Trophoblast cell (in vitro differentiated cells and primary cell): ENCODE measurements at regions not wholly inside any gene's neighbourhood (a gene's known extent, or its start where the extent isn't known, plus 50 kb on each side); places are given as distances from the start of the nearest gene placed in this dataset.

ENCODE experiments used
- DNase-seq, 2 donors: peaks; one replicate each; pipeline ENCODE4 v3.0.0-alpha.2; 2016
- H2AFZ ChIP-seq: 2 replicates; pipeline ENCODE4 v1.6.1; 2013; ENCODE audit warnings: low read length, moderate library complexity, mild to moderate bottlenecking; ENCODE audit not compliant: insufficient read depth, poor library complexity
- H2AK5ac ChIP-seq: 2 replicates; pipeline ENCODE4 v1.6.1; 2013; ENCODE audit warnings: mild to moderate bottlenecking, low read length
- H2BK120ac ChIP-seq: 2 replicates; pipeline ENCODE4 v1.6.1; 2013; ENCODE audit warnings: low read length, mild to moderate bottlenecking, moderate library complexity; ENCODE audit not compliant: insufficient read depth, poor library complexity
- H2BK12ac ChIP-seq: 2 replicates; pipeline ENCODE4 v1.6.1; 2013; ENCODE audit warnings: mild to moderate bottlenecking, low read length, moderate library complexity
- H2BK5ac ChIP-seq: 2 replicates; pipeline ENCODE4 v1.6.1; 2013; ENCODE audit warnings: low read length, low read depth, moderate library complexity, mild to moderate bottlenecking; ENCODE audit not compliant: poor library complexity
- H3K14ac ChIP-seq: 2 replicates; pipeline ENCODE4 v1.6.1; 2013; ENCODE audit warnings: mild to moderate bottlenecking, low read length
- H3K18ac ChIP-seq: 2 replicates; pipeline ENCODE4 v1.6.1; 2013; ENCODE audit warnings: mild to moderate bottlenecking, low read length
- H3K23ac ChIP-seq: 2 replicates; pipeline ENCODE4 v1.6.1; 2013; ENCODE audit warnings: low read length
- H3K27ac ChIP-seq: 2 replicates; pipeline ENCODE4 v1.5.1; 2013; ENCODE audit warnings: low read depth, mild to moderate bottlenecking, inconsistent platforms, low read length, moderate library complexity
- H3K27me3 ChIP-seq: 2 replicates; pipeline ENCODE4 v1.6.1; 2013; ENCODE audit warnings: inconsistent platforms, mild to moderate bottlenecking, low read length, moderate library complexity; ENCODE audit not compliant: insufficient read depth
- H3K36me3 ChIP-seq, 2 experiments: 1 replicate in 1 of 2; 2 replicates in 1 of 2; pipeline ENCODE4 v1.6.1; 2013; ENCODE audit warnings: low read length in 2 of 2, mild to moderate bottlenecking in 2 of 2, moderate library complexity in 1 of 2; ENCODE audit not compliant: insufficient read depth in 2 of 2, control insufficient read depth in 1 of 2
- H3K4ac ChIP-seq: 2 replicates; pipeline ENCODE4 v1.6.1; 2013; ENCODE audit warnings: low read depth, mild to moderate bottlenecking, low read length, moderate library complexity
- H3K4me1 ChIP-seq, 2 experiments: 1 replicate in 1 of 2; 2 replicates in 1 of 2; pipeline ENCODE4 v1.6.1; 2013; ENCODE audit warnings: low read length in 2 of 2, mild to moderate bottlenecking in 2 of 2, moderate library complexity in 1 of 2; ENCODE audit not compliant: insufficient read depth in 2 of 2, control insufficient read depth in 1 of 2
- H3K4me2 ChIP-seq: 2 replicates; pipeline ENCODE4 v1.6.1; 2013; ENCODE audit warnings: inconsistent platforms, mild to moderate bottlenecking, low read length, moderate library complexity
- H3K4me3 ChIP-seq: 2 replicates; pipeline ENCODE4 v1.5.1; 2013; ENCODE audit warnings: mild to moderate bottlenecking, low read depth, low read length, inconsistent platforms
- H3K79me1 ChIP-seq: one replicate; pipeline ENCODE4 v1.6.1; 2013; ENCODE audit warnings: low read length
- H3K79me2 ChIP-seq: 2 replicates; pipeline ENCODE4 v1.6.1; 2013; ENCODE audit warnings: low read length, mild to moderate bottlenecking; ENCODE audit not compliant: control insufficient read depth, insufficient read depth, poor library complexity
- H3K9ac ChIP-seq: 2 replicates; pipeline ENCODE4 v1.6.1; 2013; ENCODE audit warnings: mild to moderate bottlenecking, low read length
- H3K9me3 ChIP-seq: 2 replicates; pipeline ENCODE4 v1.6.1; 2013; ENCODE audit warnings: low read depth, mild to moderate bottlenecking, control low read depth, inconsistent platforms, low read length; ENCODE audit not compliant: insufficient read depth
- H4K12ac ChIP-seq: 2 replicates; pipeline ENCODE4 v1.6.1; 2013; ENCODE audit warnings: low read depth, mild to moderate bottlenecking, low read length, moderate library complexity
- H4K8ac ChIP-seq: 2 replicates; pipeline ENCODE4 v1.6.1; 2013; ENCODE audit warnings: low read depth, mild to moderate bottlenecking, low read length, moderate library complexity
- H4K91ac ChIP-seq: one replicate; pipeline ENCODE4 v1.6.1; 2013; ENCODE audit warnings: low read depth, mild to moderate bottlenecking, low read length, moderate library complexity
- WGBS: extraction: QIAGEN DNeasy Blood & Tissue Kit; methylation state at CpG from one replicate; pipeline ENCODE4 v1.1.7; 2013; ENCODE audit warnings: missing lambda C conversion rate; ENCODE audit not compliant: insufficient read length, insufficient coverage; ENCODE audit errors: extremely low coverage; 5-methylcytosine and 5-hydroxymethylcytosine counted together

- no peak overlapping the region for H3K14ac ChIP-seq
- no peak overlapping the region for H2BK120ac ChIP-seq
- H4K8ac ChIP-seq: no peak overlapping the region
- no peak overlapping the region for H3K4me3 ChIP-seq
- no peak overlapping the region for H2AK5ac ChIP-seq
- WGBS: no CpG with 5 or more reads among the region's 5 CpGs
- H3K79me1 ChIP-seq: no peaks in the 10 kb centered on the region
- H4K91ac ChIP-seq: no peak overlapping the region
- H3K9ac ChIP-seq: no peak overlapping the region
- no peak overlapping the region for H3K27ac ChIP-seq
- H3K18ac ChIP-seq: no peak overlapping the region
- H3K23ac ChIP-seq: no peak overlapping the region
- no peak overlapping the region for H4K12ac ChIP-seq
- H3K9me3 ChIP-seq: peaks cover 1% of the 10 kb centered on the region
- H2AFZ ChIP-seq: no peak overlapping the region
- no peaks in the 10 kb centered on the region for H3K27me3 ChIP-seq
- no peaks in the 10 kb centered on the region for H3K36me3 ChIP-seq
- no peak overlapping the region for H2BK12ac ChIP-seq
- no peak overlapping the region for H3K4ac ChIP-seq
- no peaks in the 10 kb centered on the region for H3K79me2 ChIP-seq
- DNase-seq: no peak
- H3K4me1 ChIP-seq: no peaks in the 10 kb centered on the region
- H2BK5ac ChIP-seq: no peak overlapping the region
- no peak overlapping the region for H3K4me2 ChIP-seq
Observed at GRCh38 chr2:104358122-104358521, 495.8 kb upstream of the POU3F3 start.

- DNase-seq: no peak
- H3K18ac ChIP-seq: no peak overlapping the region
- H3K27me3 ChIP-seq: no peaks in the 10 kb centered on the region
- H3K4me2 ChIP-seq: no peak overlapping the region
- no peak overlapping the region for H2AFZ ChIP-seq
- no peak overlapping the region for H3K23ac ChIP-seq
- no peak overlapping the region for H2BK5ac ChIP-seq
- H3K9ac ChIP-seq: no peak overlapping the region
- no peaks in the 10 kb centered on the region for H3K36me3 ChIP-seq
- H3K4me1 ChIP-seq: no peaks in the 10 kb centered on the region
- no peak overlapping the region for H2AK5ac ChIP-seq
- no peak overlapping the region for H3K14ac ChIP-seq
- no peak overlapping the region for H4K12ac ChIP-seq
- no peak overlapping the region for H4K91ac ChIP-seq
- H2BK120ac ChIP-seq: no peak overlapping the region
- H3K9me3 ChIP-seq: no peaks in the 10 kb centered on the region
- no peak overlapping the region for H3K27ac ChIP-seq
- H3K79me2 ChIP-seq: no peaks in the 10 kb centered on the region
- no CpG with 5 or more reads among the region's 5 CpGs for WGBS
- no peak overlapping the region for H4K8ac ChIP-seq
- H3K4ac ChIP-seq: no peak overlapping the region
- H3K4me3 ChIP-seq: no peak overlapping the region
- H2BK12ac ChIP-seq: no peak overlapping the region
- no peaks in the 10 kb centered on the region for H3K79me1 ChIP-seq
Observed at GRCh38 chr2:104361414-104361813, 492.5 kb upstream of the POU3F3 start.

GRCh38 chr2:104368089-104368488 lies 485.8 kb upstream of the POU3F3 start:
- H2BK12ac ChIP-seq: no peak overlapping the region
- no peaks in the 10 kb centered on the region for H3K4me1 ChIP-seq
- H3K27ac ChIP-seq: no peak overlapping the region
- H3K18ac ChIP-seq: no peak overlapping the region
- no peak overlapping the region for H3K9ac ChIP-seq
- no peak for DNase-seq
- H3K14ac ChIP-seq: no peak overlapping the region
- H2AK5ac ChIP-seq: no peak overlapping the region
- no peak overlapping the region for H4K8ac ChIP-seq
- H4K91ac ChIP-seq: no peak overlapping the region
- H3K79me1 ChIP-seq: no peaks in the 10 kb centered on the region
- no CpG with 5 or more reads among the region's 10 CpGs for WGBS
- no peak overlapping the region for H3K4me3 ChIP-seq
- H2BK5ac ChIP-seq: no peak overlapping the region
- no peak overlapping the region for H3K4ac ChIP-seq
- H3K27me3 ChIP-seq: no peaks in the 10 kb centered on the region
- H2AFZ ChIP-seq: no peak overlapping the region
- H3K4me2 ChIP-seq: no peak overlapping the region
- H4K12ac ChIP-seq: no peak overlapping the region
- no peak overlapping the region for H2BK120ac ChIP-seq
- no peak overlapping the region for H3K23ac ChIP-seq
- H3K79me2 ChIP-seq: no peaks in the 10 kb centered on the region
- H3K36me3 ChIP-seq: no peaks in the 10 kb centered on the region
- no peaks in the 10 kb centered on the region for H3K9me3 ChIP-seq

- H2BK5ac ChIP-seq: no peak overlapping the region
- no peak overlapping the region for H4K8ac ChIP-seq
- no peak overlapping the region for H3K18ac ChIP-seq
- no peak overlapping the region for H3K14ac ChIP-seq
- no peak overlapping the region for H2BK120ac ChIP-seq
- no peak overlapping the region for H3K27ac ChIP-seq
- no peaks in the 10 kb centered on the region for H3K27me3 ChIP-seq
- H3K4me2 ChIP-seq: no peak overlapping the region
- no peaks in the 10 kb centered on the region for H3K4me1 ChIP-seq
- no peak overlapping the region for H3K9ac ChIP-seq
- H3K23ac ChIP-seq: no peak overlapping the region
- H3K4me3 ChIP-seq: no peak overlapping the region
- H3K4ac ChIP-seq: no peak overlapping the region
- H2AFZ ChIP-seq: no peak overlapping the region
- H3K36me3 ChIP-seq: no peaks in the 10 kb centered on the region
- no peak overlapping the region for H2AK5ac ChIP-seq
- H3K9me3 ChIP-seq: no peaks in the 10 kb centered on the region
- H4K12ac ChIP-seq: no peak overlapping the region
- no peak overlapping the region for H4K91ac ChIP-seq
- no peak overlapping the region for H2BK12ac ChIP-seq
- no peaks in the 10 kb centered on the region for H3K79me1 ChIP-seq
- WGBS: no CpG with 5 or more reads among the region's 5 CpGs
- H3K79me2 ChIP-seq: no peaks in the 10 kb centered on the region
- DNase-seq: no peak
Observed at GRCh38 chr2:104371087-104371781, 482.7 kb upstream of the POU3F3 start.
